ENCODE measurements at regions not wholly inside any gene's neighbourhood (a gene's known extent, or its start where the extent isn't known, plus 50 kb on each side); places are given as distances from the start of the nearest gene placed in this dataset.

DNA sequence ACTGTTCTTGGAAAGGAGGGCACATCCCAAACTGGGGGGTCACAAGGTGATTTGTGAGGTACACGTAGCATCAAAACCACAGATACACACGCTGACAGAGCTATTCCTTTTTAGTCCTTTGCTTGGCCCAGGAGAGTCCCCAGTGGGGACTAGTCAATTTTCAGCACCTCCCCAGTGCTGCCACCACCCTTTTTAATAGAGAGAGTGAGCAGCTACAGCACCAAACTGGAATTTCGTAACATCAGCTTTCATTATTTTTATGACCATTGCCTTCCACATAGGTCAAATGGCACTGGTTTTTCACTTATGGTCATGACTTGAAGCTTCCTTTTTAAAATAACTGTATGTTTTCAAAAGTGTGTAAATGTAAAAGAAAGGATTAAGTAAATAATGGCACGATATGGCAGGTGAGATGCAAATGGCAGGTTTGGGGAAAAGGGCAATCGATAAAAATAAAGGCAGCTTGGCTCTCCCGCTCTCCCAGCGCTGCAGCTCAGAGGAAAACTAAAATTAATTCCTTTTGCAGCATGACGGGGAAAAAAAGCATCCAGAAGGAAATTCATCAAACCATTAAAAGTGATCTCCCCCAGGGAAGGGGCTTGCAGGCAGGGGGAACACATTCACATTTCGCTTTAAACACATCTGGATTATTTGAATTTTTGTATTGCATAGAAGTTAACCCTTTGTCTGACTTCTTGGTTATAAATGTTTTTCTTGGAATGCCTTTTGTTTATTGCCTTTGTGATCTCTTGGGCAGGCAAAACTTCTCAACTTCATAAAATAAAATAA is 95.2 kb downstream of the ANKRD60 start:
- TF ChIP-seq, protein P1, sequence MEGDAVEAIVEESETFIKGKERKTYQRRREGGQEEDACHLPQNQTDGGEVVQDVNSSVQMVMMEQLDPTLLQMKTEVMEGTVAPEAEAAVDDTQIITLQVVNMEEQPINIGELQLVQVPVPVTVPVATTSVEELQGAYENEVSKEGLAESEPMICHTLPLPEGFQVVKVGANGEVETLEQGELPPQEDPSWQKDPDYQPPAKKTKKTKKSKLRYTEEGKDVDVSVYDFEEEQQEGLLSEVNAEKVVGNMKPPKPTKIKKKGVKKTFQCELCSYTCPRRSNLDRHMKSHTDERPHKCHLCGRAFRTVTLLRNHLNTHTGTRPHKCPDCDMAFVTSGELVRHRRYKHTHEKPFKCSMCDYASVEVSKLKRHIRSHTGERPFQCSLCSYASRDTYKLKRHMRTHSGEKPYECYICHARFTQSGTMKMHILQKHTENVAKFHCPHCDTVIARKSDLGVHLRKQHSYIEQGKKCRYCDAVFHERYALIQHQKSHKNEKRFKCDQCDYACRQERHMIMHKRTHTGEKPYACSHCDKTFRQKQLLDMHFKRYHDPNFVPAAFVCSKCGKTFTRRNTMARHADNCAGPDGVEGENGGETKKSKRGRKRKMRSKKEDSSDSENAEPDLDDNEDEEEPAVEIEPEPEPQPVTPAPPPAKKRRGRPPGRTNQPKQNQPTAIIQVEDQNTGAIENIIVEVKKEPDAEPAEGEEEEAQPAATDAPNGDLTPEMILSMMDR (conservative IDR thresholded peaks at IDR 0.05; ENCODE audit: low read depth, low read length) = no peak
- TF ChIP-seq EZH2 (IDR thresholded peaks at IDR 0.05; ENCODE audit: borderline replicate concordance, low read depth, low read length, poor library complexity, severe bottlenecking) = no peak
